MM.1S (cell line): ENCODE measurements at regions not wholly inside any gene's neighbourhood (a gene's known extent, or its start where the extent isn't known, plus 50 kb on each side); places are given as distances from the start of the nearest gene placed in this dataset.

Experiments used
- EZH2 ChIP-seq: fragments of 300-600 bp; sonication (generic); optimal IDR thresholded peaks from 2 replicates; pipeline ENCODE3; 2017; ENCODE audit warnings: low read depth, mild to moderate bottlenecking, antibody characterized with exemption, low read length, mixed read lengths
- EZH2phosphoT487 ChIP-seq: fragments of 300-600 bp; sonication (generic); IDR thresholded peaks from 2 replicates; pipeline ENCODE4 v1.6.1; 2018; ENCODE audit warnings: antibody characterized with exemption, low read length
- TF ChIP-seq, protein P1 (sequence below): fragments of 300-600 bp; sonication (generic); IDR thresholded peaks from 2 replicates; pipeline ENCODE4 v1.5.1; 2016; ENCODE audit warnings: antibody characterized with exemption, low read length, mixed read lengths

- TF ChIP-seq EZH2 (no peak), EZH2phosphoT487 (no peak)
- TF ChIP-seq, protein P1, sequence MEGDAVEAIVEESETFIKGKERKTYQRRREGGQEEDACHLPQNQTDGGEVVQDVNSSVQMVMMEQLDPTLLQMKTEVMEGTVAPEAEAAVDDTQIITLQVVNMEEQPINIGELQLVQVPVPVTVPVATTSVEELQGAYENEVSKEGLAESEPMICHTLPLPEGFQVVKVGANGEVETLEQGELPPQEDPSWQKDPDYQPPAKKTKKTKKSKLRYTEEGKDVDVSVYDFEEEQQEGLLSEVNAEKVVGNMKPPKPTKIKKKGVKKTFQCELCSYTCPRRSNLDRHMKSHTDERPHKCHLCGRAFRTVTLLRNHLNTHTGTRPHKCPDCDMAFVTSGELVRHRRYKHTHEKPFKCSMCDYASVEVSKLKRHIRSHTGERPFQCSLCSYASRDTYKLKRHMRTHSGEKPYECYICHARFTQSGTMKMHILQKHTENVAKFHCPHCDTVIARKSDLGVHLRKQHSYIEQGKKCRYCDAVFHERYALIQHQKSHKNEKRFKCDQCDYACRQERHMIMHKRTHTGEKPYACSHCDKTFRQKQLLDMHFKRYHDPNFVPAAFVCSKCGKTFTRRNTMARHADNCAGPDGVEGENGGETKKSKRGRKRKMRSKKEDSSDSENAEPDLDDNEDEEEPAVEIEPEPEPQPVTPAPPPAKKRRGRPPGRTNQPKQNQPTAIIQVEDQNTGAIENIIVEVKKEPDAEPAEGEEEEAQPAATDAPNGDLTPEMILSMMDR, result no peak
Observed at GRCh38 chr5:175813943-175814630, 57.3 kb upstream of the CPLX2 start.
